NCI-H510A treated with DMSO at 0.1 percent for 48 hours (cell line): ENCODE measurements at regions not wholly inside any gene's neighbourhood (a gene's known extent, or its start where the extent isn't known, plus 50 kb on each side); places are given as distances from the start of the nearest gene placed in this dataset.

Experiments
- DNase-seq: peaks from one replicate; lab custom pipeline; 2025; lab: John Stamatoyannopoulos, UW

DNA sequence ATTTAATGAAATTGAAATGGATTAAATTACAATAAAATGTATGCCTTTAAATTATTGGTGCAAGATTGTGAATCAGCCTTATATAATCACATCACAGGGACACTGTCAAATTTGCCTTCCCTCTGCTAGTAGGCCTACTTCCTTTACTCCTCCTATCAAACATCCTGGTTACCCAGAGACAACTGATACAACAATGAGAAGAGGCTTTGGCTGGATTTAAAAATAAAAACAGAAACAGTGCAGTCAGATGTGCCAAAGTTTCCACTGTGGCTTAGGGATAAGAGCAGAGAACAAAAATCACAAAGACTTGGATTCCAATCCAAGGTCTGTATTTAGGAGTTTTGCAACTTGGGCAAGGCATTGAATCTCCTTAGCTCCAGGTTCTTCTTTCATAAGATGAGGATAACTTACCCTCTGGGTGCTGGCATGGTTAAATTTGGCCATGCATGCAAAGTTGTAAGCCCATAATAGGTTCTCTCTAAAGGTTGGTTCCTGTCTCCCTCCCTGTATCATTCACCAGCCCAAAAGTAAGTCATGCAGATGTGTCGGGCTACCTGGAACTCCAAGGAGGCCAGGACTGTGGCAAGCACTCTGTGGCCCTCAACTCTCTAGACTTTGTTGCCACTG is 99.3 kb upstream of the LRATD1 start:
- DNase-seq: no peak

DNA sequence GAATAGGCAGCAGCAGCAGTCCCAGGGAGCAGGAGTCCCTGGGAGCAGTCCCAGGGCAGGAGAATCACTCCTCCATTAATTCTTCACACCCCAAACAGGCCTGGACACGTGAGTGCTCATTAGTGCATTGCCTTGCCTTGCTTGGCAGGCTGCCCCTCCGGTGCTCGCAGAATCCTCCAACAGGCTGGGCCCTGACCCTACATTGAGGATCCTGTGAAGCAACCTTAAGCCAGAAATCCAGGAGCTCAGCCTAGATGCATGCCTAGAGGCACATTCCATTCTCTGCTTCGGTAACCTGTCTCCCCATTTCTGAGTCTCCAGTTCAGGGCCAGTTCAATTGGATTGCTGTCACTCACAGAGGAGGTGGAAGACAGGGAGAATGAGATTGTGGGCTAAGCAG is 97.4 kb upstream of the LRATD1 start:
- DNase-seq: no peak

DNA sequence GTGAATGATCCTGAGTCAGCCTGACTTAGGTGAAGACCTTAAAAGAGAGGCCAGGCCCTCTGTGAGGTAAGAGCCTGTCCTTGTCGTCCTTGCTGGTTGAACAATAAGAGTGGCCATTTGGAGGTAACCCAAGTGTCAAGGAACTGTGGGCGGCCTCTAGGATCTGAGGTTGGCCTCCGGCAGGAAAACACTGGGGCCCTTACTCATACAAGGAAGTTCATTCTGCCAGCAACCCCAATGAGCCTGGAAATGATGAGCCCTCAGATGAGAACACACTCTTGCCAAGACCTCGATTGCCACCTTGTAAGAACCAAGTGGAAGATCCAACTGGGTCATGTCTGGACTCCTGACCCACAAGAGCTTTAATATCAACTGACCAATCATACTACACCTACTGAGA is 95.5 kb upstream of the LRATD1 start:
- no peak for DNase-seq

DNA sequence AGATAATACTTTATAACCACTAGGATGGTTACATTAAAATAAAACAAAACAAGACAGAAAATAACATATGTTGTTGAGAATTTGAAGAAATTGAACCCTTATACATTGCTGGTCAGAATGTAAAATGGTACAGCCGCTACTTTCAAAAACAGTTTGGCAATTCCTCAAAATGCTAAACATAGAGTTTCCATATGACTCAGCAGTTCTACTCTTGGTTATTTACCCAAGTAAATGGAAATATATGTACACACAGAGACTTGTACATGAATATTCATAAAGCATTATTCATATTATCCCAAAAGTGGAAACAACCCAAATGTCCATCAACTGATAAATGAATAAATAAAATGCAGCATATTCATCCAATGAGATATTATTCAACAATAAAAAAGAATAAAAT is 92.5 kb upstream of the LRATD1 start:
- DNase-seq: no peak

DNA sequence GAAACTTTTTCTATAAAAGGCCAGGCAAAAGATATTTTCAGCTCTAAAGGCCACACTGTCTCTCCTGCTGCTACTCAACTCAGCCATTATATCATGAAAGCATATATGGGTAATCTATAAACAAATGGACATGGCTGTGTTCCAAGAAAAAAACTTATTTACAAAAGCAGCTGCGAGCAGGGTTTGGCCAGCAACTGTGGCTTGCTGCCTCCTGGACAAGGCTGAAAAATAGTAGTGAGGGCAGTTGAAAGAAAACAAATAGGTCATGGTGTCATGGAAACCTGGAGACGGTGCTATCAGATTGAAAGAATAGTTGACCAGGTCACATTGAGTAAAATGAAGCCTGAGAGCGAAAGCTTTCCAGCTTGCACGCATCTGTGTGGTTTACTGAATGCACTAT is 89.2 kb upstream of the LRATD1 start:
- peak; percentile 30 for DNase-seq

DNA sequence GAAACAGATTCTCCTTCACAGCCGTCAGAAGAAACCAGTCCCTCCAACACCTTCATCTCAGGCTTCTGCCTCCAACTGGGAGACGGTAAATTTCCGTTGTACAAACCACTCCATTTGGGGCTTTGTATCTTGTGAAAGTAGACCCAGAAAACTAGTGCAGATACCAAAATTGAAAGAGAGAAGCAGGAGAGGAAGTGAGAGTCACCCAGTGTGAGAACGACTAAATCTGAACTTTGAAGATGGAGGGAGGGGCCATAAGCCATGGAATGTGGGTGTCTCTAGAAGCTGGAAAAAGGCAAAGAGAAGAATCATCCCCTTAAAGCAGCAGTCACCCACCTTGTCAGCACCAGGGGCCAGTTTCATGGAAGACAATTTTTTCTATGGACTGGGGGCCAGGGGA is 88.3 kb upstream of the LRATD1 start:
- DNase-seq: no peak

DNA sequence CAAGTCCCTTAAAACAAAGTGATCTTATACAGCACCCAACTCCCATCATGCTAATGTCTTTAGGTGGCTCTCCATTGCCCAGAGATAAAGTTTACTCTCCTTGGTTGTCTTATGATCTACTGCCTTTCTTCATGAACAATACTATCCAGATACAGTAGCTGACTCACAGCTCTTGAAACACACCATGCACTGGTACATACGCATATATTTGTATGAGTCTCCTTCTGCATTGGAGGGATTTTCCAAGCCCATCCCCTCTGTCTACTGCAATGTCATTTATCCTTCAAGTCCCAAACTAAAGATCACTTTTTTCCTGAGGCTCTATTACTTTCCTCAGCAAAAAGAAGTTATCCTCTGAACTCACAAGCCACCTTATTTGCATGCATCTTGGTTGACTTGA is 84.7 kb upstream of the LRATD1 start:
- no peak for DNase-seq

DNA sequence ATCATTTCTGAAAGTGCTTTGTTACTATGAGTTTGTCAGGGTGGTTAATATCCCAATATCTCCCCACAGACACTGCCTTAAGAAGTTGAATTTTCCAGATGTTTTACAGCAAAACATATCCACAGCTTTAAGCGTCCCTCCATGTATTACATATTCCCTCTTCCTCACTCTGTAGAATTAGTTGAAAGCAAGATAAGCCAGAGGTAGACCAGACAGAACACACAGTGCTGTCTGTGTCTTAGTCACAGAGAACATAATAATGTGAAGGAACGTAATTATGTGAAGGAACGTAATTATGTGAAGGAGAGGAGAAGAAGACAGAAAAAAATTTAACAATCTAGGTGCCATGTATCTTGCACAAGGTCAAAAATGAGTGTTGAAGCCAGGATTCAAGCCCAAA is 81.9 kb upstream of the LRATD1 start:
- DNase-seq: no peak

DNA sequence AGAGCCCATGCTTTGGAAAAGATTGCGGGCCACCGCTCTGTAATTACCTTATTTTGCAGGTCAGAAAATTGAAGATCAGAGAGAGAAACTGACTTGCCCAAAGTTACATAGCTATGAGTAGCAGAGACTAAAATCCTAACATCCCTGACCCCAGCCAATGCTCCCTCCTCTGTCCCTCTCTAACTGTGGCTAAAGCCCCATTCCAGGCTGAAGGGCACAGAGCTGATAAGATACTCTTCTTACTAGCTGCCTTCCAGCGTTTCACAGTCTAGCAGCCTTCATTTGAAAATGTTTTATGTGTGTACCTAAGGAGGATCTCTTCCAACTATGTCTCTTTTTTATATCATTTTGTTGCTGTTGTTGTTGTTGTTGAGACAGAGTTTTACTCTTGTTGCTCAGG is 81.4 kb upstream of the LRATD1 start:
- DNase-seq: no peak

DNA sequence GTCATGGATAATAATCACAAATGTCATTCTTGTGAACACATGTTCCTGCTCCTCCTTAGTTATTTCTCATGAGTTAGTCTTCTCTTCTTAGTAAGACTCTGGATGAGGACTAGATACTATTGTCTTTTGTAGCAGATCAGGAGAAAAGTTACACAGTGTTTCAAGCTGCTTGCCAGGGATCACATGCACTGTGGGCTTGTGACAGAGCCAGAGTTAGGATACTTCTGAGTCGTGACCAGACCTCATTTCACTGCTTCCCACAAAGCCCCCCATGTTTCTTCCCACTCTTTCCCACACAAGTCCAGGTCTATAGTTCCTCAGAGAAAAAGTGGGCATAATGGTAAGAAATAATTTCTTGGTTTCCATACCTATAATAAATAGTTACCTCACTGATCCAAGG is 80.2 kb upstream of the LRATD1 start:
- no peak for DNase-seq

DNA sequence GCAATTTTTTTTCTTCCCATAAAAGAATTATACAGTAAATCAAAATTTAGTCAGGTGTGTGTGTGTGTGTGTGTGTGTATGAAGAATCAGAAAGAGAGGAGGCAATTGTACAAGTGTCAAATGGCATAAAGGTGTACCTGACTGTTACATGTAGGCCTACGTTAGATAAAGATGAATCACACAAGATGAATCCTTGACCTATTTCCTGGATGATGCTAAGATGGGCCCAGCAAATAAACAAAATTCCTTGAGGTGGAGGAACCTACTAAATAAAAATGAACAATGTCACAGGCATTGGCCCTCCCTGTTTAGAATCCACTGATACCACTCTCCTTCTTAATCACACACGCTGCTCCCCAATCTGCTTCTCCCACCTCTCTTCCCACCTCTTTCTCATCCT is 79.7 kb upstream of the LRATD1 start:
- DNase-seq: no peak

DNA sequence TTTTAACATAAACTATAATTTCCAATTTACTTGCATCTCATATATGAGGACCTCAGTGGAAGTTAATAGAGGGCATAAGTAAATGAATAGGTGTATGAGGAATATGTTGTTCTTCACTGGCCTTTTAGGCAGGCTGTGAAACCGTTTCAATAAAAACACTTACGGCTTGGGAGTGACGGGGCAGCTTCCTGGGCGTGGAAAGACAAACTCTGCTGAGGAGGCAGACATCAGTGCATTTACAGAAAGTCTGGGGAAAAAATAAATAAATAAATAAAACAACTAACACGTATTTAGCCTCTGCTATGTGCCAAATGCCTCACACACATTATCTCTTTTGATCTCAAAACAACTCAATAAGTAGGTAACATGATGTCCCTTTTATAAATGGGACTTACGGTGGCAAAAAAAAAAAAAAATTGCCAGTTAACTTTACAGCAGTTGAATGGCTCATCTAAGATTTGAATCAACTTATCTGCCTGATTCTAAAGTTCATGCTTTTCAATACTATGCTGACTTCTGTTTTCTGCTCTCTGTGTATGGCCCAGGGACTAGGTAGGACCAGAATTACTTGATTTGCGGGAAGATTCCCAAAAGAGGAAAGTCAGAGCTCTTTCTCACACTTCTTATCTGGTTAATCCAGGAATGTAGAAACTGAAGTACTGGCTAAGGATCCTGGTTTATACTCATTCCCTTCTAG is 77.5 kb upstream of the LRATD1 start:
- no peak for DNase-seq

DNA sequence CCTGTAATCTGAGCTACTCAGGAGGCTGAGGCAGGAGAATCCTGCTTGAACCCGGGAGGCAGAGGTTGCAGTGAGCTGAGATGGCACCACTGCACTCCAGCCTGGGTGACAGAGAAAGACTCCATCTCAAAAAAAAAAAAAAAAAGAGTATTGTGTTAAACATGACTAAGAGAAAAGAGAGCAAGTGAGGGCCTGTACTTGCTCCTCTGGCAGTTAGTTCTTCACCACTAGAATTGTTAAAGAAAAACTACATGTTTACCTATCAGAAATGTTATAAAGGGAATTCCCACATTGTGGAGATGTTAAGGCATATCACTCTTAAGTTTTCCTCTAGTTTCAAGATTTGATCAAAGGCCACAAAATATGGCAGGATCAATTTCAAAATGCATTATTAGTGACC is 75.4 kb upstream of the LRATD1 start:
- no peak for DNase-seq

DNA sequence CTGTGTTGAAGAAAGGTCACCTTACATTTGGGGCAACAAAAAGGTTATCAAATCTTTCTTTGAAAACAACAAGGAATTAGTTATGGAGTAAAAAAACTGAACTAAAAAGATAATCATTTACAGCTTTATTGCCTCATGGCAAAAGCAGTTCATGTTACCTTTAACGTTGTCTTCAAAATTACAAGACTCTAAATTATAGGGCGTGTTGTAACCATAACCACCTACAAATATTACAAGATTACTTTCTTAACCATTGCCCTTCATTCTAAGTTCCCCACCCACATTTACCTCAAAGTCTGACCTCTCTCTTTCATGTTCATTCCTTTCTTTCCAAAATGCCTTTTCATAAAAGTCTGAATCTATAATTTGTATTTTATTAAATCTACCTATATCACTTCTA is 74.6 kb upstream of the LRATD1 start:
- no peak for DNase-seq

DNA sequence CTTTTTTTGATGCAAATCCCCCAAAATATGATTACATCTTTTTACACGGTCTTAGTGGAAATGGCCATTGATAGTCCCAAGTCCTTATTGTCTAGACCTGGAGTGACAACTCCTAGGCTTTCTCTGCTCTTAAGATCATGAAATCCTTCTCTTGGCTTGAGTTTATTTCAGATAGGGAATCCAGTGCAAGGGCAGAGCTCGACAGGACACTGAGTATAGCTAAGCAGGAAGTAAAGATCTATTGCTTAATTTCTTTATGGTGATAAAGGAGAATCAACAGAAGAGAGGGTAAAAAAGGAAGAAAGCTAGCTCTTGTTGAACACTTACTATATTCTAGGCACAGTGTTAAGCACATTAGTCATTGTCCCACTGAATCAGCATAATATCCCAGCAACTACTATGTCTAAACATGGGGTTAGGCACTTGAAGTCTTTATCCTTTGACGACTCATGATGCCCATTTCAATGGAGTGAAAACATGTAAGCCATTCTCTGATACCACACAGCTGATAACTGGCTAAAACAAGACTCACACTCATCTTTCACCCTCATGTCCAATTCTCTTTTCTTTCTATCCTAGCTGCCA is 74.1 kb upstream of the LRATD1 start:
- no peak for DNase-seq

DNA sequence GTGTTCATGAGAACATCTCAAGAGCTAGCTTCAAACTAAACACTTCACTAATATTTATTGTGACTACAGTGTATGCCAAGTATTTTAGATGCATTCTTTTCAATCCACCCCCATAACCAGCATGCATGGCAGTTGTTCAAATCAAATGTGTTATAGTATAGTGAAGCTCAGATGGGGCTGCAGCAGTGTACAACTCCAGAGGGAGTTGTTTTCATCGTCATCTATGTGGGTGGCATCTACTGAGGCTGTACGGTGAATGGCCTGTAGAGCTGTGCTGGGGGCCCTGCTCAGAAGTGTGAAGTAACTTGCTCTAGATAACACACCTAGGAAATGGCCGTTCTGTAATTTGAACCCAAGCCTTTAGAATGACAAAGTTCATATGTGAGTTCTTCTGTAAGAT is 71.8 kb upstream of the LRATD1 start:
- no peak for DNase-seq

DNA sequence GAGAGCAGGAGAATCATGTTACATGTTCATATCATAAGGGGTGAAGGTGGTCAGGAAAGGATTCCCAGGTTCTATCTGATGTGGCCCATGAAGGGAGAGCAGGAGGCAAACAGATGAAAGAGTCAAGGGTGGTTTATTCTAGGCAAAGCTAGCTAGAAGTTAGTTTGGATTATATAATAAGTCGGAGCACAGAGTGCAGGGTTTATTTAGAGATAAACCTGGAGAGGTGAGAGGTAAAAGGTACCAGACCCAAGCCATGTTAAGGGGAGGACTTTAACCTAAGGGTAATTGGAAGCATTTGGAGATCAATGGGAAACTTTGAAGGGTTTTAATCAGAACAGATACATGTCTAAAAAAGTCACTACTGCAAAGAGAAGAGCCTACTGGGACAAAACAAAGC is 69.2 kb upstream of the LRATD1 start:
- DNase-seq: no peak

DNA sequence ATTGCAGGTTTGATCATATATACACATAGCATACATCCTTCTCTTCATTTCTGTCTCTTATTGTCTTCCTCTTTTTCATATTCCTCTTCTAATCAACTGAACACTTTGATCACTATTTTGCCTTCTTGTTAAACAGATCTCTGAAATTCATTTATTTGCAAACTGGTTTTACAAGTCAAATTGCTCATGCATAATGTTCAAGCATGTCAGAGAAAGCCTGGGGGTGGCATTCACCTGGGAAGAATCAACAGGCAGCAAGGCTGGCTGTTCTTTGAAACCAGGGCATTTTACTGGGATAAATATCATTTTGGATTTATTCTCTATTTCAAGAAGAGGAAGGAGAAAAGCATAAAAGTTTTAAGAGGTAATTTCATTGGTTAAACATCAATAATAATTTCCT is 66.9 kb upstream of the LRATD1 start:
- no peak for DNase-seq

DNA sequence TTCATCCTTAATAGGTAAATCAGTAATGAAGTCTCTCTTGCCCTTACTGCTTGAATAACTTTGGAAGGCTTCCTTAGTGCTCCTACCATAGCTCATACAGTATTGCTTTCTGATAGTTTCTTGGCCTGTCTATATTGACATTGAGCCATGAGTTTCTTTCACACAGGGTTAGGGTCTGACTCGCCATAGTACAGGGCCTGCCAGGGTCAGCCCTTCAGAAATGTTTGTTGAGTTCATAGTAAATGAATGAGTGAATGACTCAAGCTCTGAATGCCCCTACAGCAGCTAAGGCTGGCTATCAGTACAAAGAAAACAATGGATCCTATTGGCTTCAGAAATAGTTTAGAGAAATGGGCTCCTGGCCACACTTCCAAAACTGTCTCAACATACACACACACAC is 65.0 kb upstream of the LRATD1 start:
- DNase-seq: no peak

DNA sequence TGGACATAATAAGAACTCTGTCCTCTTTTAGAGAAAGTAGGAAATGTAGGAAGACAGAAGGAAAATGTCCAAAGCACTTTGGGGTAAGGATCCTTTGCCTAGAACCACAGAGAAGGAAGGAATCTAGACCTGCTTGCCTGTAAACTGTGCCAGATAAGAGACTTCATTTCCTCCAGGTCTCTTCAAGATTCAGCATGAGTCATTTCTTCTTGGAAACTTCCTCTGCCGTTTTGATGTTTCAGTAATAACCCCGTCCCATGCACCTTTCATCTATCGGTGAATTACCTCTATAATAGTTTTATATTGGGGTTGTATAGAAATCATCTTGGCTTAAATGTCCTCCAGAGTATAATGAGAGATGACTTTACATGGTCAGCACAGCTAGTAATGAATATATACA is 63.2 kb upstream of the LRATD1 start:
- no peak for DNase-seq

DNA sequence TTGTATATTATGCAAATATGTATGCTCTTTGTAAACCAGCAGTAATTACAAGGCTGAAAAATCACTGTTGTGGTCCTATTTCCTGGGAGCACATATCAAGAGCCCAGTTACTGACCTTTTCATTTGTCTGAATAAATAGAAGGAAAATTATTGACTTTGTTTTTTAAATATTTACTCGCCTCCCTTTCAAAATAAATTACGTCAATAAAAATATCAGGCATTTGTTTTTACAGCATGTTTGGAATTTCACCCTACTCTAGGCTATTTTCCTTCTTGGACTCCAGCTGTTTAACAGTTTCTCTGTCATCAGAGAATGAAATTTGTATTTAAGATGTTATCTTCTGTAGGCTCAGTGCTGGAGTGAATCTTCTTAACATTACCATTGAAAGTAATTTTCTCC is 59.9 kb upstream of the LRATD1 start:
- peak; percentile 14 for DNase-seq

DNA sequence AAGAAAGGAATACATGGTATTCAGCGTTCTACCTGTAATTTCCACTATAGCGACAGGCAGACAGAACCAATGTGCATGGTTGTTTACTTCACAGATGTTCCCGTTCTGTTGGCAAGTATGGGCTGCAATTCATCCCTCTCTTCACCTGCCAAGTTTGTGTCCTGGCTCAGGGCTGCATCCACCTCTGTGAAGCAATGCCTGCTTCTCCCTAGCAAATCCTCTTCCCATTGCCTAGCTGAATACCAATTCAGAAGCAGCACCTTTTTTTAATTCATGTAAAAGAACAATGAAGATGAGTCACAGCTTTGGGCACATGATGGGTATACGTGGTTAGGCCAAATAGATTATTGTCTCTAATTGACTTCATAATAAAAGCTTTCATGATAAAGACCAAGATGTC is 54.7 kb upstream of the LRATD1 start:
- DNase-seq: no peak
